Vagina (tissue), 2 donors: ENCODE measurements at regions not wholly inside any gene's neighbourhood (a gene's known extent, or its start where the extent isn't known, plus 50 kb on each side); places are given as distances from the start of the nearest gene placed in this dataset.

Experiments used
- DNase-seq, 2 donors: peaks; one replicate each; pipeline ENCODE4 v3.0.0-alpha.2; 2017; ENCODE audit errors: extremely low spot score in 2 of 2
- H3K27ac ChIP-seq: fragments of 200-600 bp; sonication (generic); one replicate; pipeline ENCODE4 v1.5.1; 2019
- H3K27me3 ChIP-seq: fragments of 200-600 bp; sonication (generic); one replicate; pipeline ENCODE4 v1.5.1; 2019
- H3K36me3 ChIP-seq, 2 donors: fragments of 200-600 bp; sonication (generic); one replicate each; pipeline ENCODE4 v1.5.1; 2017 to 2019
- H3K4me1 ChIP-seq: fragments of 200-600 bp; sonication (generic); one replicate; pipeline ENCODE4 v1.5.1; 2019
- H3K4me3 ChIP-seq, 2 donors: fragments of 200-600 bp; sonication (generic); 1 replicate in 1 of 2; 2 replicates in 1 of 2; pipeline ENCODE4 v1.5.1; 2016 to 2019
- H3K9me3 ChIP-seq: fragments of 200-600 bp; sonication (generic); one replicate; pipeline ENCODE4 v1.5.1; 2019
- POLR2A ChIP-seq, 2 donors: fragments of 450-650 bp; IDR thresholded peaks; one replicate each; pipeline ENCODE4 v1.6.1; 2017; ENCODE audit warnings: antibody characterized with exemption in 2 of 2, mild to moderate bottlenecking in 2 of 2, moderate library complexity in 2 of 2
- POLR2AphosphoS5 ChIP-seq, 2 donors: sonication (generic); formaldehyde crosslinking; IDR thresholded peaks; one replicate each; pipeline ENCODE4 v1.9.0; 2017; ENCODE audit warnings: antibody characterized with exemption in 2 of 2, mild to moderate bottlenecking in 2 of 2, low read depth in 1 of 2; ENCODE audit not compliant: insufficient read depth in 1 of 2
- intact Hi-C: fragments of 100-400 bp; cut with DNase I; formaldehyde crosslinking; loops from one replicate; pipeline ENCODE4 v1.15.1; 2023
- TF ChIP-seq, protein P1 (sequence below), 3 experiments: fragments of 450-650 bp in 2 of 3; fragments of 200-600 bp in 1 of 3; sonication (generic) in 1 of 3; IDR thresholded peaks; one replicate each; pipeline ENCODE4 v1.5.1; 2017 to 2019; ENCODE audit warnings: antibody characterized with exemption in 3 of 3, mild to moderate bottlenecking in 2 of 3, moderate library complexity in 2 of 3

DNA sequence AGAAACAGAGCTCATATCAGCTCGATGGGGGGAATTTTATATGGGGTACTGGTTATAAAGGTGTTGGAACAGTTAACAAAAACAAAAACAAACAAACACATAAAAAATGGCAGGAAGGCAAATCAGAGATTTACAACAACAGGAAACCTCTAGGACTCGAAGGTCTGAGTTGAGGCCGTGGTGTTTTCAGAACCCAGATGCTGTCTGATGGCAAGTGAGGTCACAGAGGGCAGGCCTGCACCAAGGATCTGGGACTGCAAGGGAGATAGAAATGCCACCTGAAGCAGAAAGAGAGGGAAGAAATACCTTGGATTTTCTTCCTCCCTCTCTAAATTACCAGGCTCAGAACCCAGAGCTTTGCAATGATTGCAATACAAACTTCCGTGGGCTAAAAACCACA is 429.5 kb downstream of the ZNF521 start:
- H3K36me3 ChIP-seq = no peaks in the 10 kb centered on the region
- no peak for TF ChIP-seq POLR2AphosphoS5 (IDR thresholded peaks at IDR 0.05; ENCODE audit: insufficient read depth in 1 of 2, low read depth in 1 of 2)
- TF ChIP-seq, protein P1, sequence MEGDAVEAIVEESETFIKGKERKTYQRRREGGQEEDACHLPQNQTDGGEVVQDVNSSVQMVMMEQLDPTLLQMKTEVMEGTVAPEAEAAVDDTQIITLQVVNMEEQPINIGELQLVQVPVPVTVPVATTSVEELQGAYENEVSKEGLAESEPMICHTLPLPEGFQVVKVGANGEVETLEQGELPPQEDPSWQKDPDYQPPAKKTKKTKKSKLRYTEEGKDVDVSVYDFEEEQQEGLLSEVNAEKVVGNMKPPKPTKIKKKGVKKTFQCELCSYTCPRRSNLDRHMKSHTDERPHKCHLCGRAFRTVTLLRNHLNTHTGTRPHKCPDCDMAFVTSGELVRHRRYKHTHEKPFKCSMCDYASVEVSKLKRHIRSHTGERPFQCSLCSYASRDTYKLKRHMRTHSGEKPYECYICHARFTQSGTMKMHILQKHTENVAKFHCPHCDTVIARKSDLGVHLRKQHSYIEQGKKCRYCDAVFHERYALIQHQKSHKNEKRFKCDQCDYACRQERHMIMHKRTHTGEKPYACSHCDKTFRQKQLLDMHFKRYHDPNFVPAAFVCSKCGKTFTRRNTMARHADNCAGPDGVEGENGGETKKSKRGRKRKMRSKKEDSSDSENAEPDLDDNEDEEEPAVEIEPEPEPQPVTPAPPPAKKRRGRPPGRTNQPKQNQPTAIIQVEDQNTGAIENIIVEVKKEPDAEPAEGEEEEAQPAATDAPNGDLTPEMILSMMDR (IDR thresholded peaks at IDR 0.05) = no peak
- TF ChIP-seq POLR2A (IDR thresholded peaks at IDR 0.05) = no peak
- DNase-seq = no peak
- no peaks in the 10 kb centered on the region for H3K9me3 ChIP-seq
- intact Hi-C loops = no loop called here
- no peaks in the 10 kb centered on the region for H3K27me3 ChIP-seq
- H3K27ac ChIP-seq = no peak overlapping the region
- no peaks in the 10 kb centered on the region for H3K4me1 ChIP-seq
- no peak overlapping the region for H3K4me3 ChIP-seq

DNA sequence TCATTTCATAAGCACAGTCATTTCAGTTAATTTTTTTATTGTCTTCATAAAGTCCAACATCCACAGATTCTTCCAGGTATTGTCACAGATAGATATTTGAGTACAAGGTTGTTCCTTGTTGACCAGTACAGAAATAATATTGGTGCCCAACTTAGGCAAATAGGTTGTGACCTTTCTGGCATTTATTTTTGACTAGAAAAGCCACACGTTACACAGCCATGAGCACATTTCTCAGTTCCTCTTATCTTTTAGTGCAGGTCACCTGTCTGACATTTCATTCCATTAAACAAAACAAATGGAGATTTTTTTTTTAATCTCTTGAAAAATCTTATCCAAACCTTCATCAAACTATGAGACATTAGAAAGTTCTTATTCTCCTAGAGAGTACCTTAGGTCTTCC is 428.8 kb downstream of the ZNF521 start:
- DNase-seq = no peak
- no peaks in the 10 kb centered on the region for H3K36me3 ChIP-seq
- no peak overlapping the region for H3K4me3 ChIP-seq
- no peak overlapping the region for H3K27ac ChIP-seq
- intact Hi-C loops = no loop called here
- H3K9me3 ChIP-seq = no peaks in the 10 kb centered on the region
- TF ChIP-seq POLR2A (IDR thresholded peaks at IDR 0.05) = no peak
- no peak for TF ChIP-seq POLR2AphosphoS5 (IDR thresholded peaks at IDR 0.05; ENCODE audit: insufficient read depth in 1 of 2, low read depth in 1 of 2)
- TF ChIP-seq, protein P1 (IDR thresholded peaks at IDR 0.05) = no peak
- no peaks in the 10 kb centered on the region for H3K27me3 ChIP-seq
- H3K4me1 ChIP-seq = no peaks in the 10 kb centered on the region

DNA sequence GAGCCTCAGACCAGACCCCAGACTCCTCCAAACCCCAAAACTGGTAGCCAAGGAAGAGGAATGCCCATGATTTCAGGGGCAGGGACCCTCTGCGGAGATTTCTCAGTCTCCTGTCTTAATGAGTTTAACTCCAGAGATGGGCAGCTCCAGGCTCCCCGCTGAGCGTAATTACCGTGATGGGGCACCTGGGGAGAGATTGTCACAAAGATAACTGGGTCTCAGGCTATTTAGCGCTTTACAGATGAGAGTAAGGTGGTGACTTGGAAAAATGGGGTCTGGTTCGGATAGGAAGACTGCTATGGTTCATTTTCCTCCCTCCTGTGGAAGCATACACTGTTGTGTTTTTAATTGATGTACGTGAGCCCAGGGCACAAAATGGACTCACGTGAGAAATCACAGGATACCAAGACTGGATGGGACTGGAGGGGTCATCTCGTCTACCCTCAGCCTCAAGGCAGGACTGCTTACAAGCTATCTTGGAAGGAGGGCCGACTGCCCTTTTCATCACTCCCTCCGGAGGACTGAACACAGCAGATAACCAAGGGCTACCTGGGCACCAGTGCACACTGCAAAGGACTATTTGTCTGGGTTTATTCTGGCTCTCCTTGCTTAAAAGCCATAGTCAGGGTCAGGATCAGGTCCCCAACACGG is 427.8 kb downstream of the ZNF521 start:
- intact Hi-C loops = no loop called here
- H3K9me3 ChIP-seq = no peaks in the 10 kb centered on the region
- DNase-seq = no peak

DNA sequence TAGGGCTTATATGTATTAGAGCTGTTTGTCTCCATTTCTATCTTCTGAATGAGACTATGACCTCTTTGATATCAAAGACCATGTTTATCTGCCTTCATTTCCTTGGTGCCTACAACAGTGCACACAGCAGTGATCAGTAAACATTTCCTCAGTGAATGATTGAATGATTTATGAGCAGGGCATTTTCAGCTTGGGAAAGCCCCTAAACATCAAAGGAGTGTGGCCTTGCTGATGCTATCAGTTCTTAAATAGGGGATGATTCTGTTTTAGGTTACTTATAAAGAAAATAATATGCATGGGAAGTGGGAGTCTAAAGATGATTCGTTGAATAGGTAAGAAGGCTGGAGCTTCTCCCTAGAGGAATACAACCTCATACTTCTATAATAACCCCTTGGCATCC is 425.3 kb downstream of the ZNF521 start:
- Histone ChIP-seq H3K9me3 (no peaks in the 10 kb centered on the region), H3K27me3 (no peaks in the 10 kb centered on the region), H3K36me3 (no peaks in the 10 kb centered on the region), H3K4me3 (no peak overlapping the region), H3K4me1 (no peaks in the 10 kb centered on the region), H3K27ac (no peak overlapping the region)
- intact Hi-C loops = no loop called here
- TF ChIP-seq POLR2A (IDR thresholded peaks at IDR 0.05) (no peak), POLR2AphosphoS5 (IDR thresholded peaks at IDR 0.05; ENCODE audit: insufficient read depth in 1 of 2, low read depth in 1 of 2) (no peak)
- TF ChIP-seq, protein P1 (IDR thresholded peaks at IDR 0.05) = no peak
- no peak for DNase-seq

More for the DNA sequence above, 427.8 kb downstream of the ZNF521 start:
- Histone ChIP-seq H3K27ac (no peak overlapping the region), H3K27me3 (no peaks in the 10 kb centered on the region), H3K4me3 (no peak overlapping the region), H3K4me1 (no peaks in the 10 kb centered on the region), H3K36me3 (no peaks in the 10 kb centered on the region)
- no peak for TF ChIP-seq POLR2A (IDR thresholded peaks at IDR 0.05)
- TF ChIP-seq POLR2AphosphoS5 (IDR thresholded peaks at IDR 0.05; ENCODE audit: insufficient read depth in 1 of 2, low read depth in 1 of 2) = no peak
- TF ChIP-seq, protein P1 (IDR thresholded peaks at IDR 0.05) = no peak

GRCh38 chr18:24928301-24928878 is 423.6 kb downstream of the ZNF521 start:
- H3K27me3 ChIP-seq = no peaks in the 10 kb centered on the region
- no peak overlapping the region for H3K4me3 ChIP-seq
- no peak overlapping the region for H3K27ac ChIP-seq
- TF ChIP-seq, protein P1 (IDR thresholded peaks at IDR 0.05) = no peak
- no peak for TF ChIP-seq POLR2A (IDR thresholded peaks at IDR 0.05)
- no peak for TF ChIP-seq POLR2AphosphoS5 (IDR thresholded peaks at IDR 0.05; ENCODE audit: insufficient read depth in 1 of 2, low read depth in 1 of 2)
- no peaks in the 10 kb centered on the region for H3K36me3 ChIP-seq
- DNase-seq = no peak
- no peaks in the 10 kb centered on the region for H3K4me1 ChIP-seq
- intact Hi-C loops = no loop called here
- H3K9me3 ChIP-seq = no peaks in the 10 kb centered on the region
